ENCODE measurements at regions not wholly inside any gene's neighbourhood (a gene's known extent, or its start where the extent isn't known, plus 50 kb on each side); places are given as distances from the start of the nearest gene placed in this dataset.

- TF ChIP-seq CTCF (tag by site-specific recombination; IDR thresholded peaks at IDR 0.05), result no peak
- no peak for TF ChIP-seq BCL11A (tag by site-specific recombination; IDR thresholded peaks at IDR 0.05; ENCODE audit: low read depth)
- no peak for TF ChIP-seq ZNF585B (tag by site-specific recombination; IDR thresholded peaks at IDR 0.05)
- no peak for TF ChIP-seq TRIM28 (IDR thresholded peaks at IDR 0.05; ENCODE audit: borderline replicate concordance, low read length)
- TF ChIP-seq ZNF571 (tag by site-specific recombination; IDR thresholded peaks at IDR 0.05), result no peak
- no peak for TF ChIP-seq ZNF555 (tag by site-specific recombination; conservative IDR thresholded peaks at IDR 0.05)
- no peak for TF ChIP-seq ZNF654 (tag by site-specific recombination; IDR thresholded peaks at IDR 0.05; ENCODE audit: low read depth)
These were observed 1465.5 kb downstream of the SLITRK5 start for GRCh38 chr13:89136678-89137077.

Measured in HEK293 (cell line).